Stimulated activated CD8-positive, alpha-beta memory T cell treated with anti-CD3 and anti-CD28 coated beads, Interleukin-12 subunit alpha, Interleukin-12 subunit beta, amount 100 ng/mL, for 24 hours (primary cell): ENCODE measurements at regions not wholly inside any gene's neighbourhood (a gene's known extent, or its start where the extent isn't known, plus 50 kb on each side); places are given as distances from the start of the nearest gene placed in this dataset.
"Not testable (repeated sequence)": the region's sequence is repeated elsewhere in the genome, so short reads cannot be mapped to it uniquely, and the experiment has no call there.

Source experiments
- DNase-seq: peaks from one replicate; pipeline ENCODE4 v3.0.0-alpha.2; 2020; ENCODE audit errors: extremely low read depth

- no peak for DNase-seq
These were observed 76.6 kb upstream of the PROKR2 start for GRCh38 chr20:5393218-5393870.

- no peak for DNase-seq
These were observed 74.0 kb upstream of the PROKR2 start for GRCh38 chr20:5390720-5391119.

- DNase-seq, result not testable (repeated sequence)
These were observed 70.1 kb upstream of the PROKR2 start for GRCh38 chr20:5386846-5387245.

GRCh38 chr20:5381527-5381926 lies 64.8 kb upstream of the PROKR2 start:
- DNase-seq, result not testable (repeated sequence)

- DNase-seq, result no peak
These were observed 60.7 kb upstream of the PROKR2 start for GRCh38 chr20:5377484-5377883.

- DNase-seq, result no peak
These were observed 59.5 kb upstream of the PROKR2 start for GRCh38 chr20:5376228-5376627.

- DNase-seq, result no peak
These were observed 57.4 kb upstream of the PROKR2 start for GRCh38 chr20:5374171-5374570.

GRCh38 chr20:5372371-5372770 lies 55.6 kb upstream of the PROKR2 start:
- no peak for DNase-seq

- DNase-seq, result no peak
These were observed 52.9 kb upstream of the PROKR2 start for GRCh38 chr20:5369629-5370028.
